ENCODE measurements at regions not wholly inside any gene's neighbourhood (a gene's known extent, or its start where the extent isn't known, plus 50 kb on each side); places are given as distances from the start of the nearest gene placed in this dataset.

GRCh38 chr6:105474234-105474633 lies 71.4 kb upstream of the PREP start:
- DNase-seq, result no peak
- Histone ChIP-seq H3K4me1 (replicated peaks; ENCODE audit: insufficient read depth) (peaks cover 11% of the 10 kb centered on the region), H3K9me2 (ENCODE audit: insufficient read depth) (no peaks in the 10 kb centered on the region), H4K20me1 (ENCODE audit: insufficient read depth) (no peaks in the 10 kb centered on the region), H2AFZ (no peak overlapping the region), H3K27ac (no peak overlapping the region), H3K4me2 (no peak overlapping the region), H3K4me3 (no peak overlapping the region), H3K9me3 (ENCODE audit: insufficient read depth, low read depth) (no peaks in the 10 kb centered on the region; the same call in 1 of the 2 replicates), H3K27me3 (ENCODE audit: insufficient read depth, low read depth) (no peaks in the 10 kb centered on the region), H3K36me3 (ENCODE audit: low read depth) (no peaks in the 10 kb centered on the region), H3F3A (ENCODE audit: insufficient read depth, low read depth) (no peaks in the 10 kb centered on the region), H3K79me2 (ENCODE audit: low read depth) (no peaks in the 10 kb centered on the region)
- intact Hi-C loops (cut with micrococcal nuclease; ENCODE audit: unreplicated experiment), result no loop called here
- ChIA-PET CTCF (no interaction called here), POLR2A (ENCODE audit: unreplicated experiment) (no interaction called here)
- BruUV-seq (replicated peaks), result no TSS peak
- TF ChIP-seq EZH2 (IDR thresholded peaks at IDR 0.05; ENCODE audit: low read depth), result no peak
- TF ChIP-seq, protein P1, sequence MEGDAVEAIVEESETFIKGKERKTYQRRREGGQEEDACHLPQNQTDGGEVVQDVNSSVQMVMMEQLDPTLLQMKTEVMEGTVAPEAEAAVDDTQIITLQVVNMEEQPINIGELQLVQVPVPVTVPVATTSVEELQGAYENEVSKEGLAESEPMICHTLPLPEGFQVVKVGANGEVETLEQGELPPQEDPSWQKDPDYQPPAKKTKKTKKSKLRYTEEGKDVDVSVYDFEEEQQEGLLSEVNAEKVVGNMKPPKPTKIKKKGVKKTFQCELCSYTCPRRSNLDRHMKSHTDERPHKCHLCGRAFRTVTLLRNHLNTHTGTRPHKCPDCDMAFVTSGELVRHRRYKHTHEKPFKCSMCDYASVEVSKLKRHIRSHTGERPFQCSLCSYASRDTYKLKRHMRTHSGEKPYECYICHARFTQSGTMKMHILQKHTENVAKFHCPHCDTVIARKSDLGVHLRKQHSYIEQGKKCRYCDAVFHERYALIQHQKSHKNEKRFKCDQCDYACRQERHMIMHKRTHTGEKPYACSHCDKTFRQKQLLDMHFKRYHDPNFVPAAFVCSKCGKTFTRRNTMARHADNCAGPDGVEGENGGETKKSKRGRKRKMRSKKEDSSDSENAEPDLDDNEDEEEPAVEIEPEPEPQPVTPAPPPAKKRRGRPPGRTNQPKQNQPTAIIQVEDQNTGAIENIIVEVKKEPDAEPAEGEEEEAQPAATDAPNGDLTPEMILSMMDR (conservative IDR thresholded peaks at IDR 0.05), result no peak

DNA sequence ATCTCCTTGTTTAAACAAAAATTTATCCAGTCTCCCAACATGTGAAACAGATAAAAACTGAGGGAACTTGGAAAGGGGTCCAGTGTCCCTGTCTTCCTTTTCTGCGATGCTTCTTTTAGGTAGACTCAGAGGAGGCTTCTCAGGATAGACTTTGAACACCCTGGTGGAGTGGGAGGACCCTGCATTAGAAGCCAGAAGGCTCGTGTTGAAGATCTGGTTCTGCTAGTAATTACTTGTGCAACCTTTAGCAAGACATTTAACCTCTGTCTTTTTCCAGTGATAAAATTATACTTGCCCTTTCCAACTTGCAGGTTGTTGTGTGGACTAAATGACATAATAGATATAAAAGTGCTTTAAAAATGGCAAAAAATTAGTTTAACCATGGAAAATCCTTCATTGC lies 67.1 kb upstream of the PREP start:
- no peaks in the 10 kb centered on the region for H3F3A ChIP-seq (ENCODE audit: insufficient read depth, low read depth)
- no TSS peak for BruUV-seq (replicated peaks)
- H3K36me3 ChIP-seq (ENCODE audit: low read depth), result no peaks in the 10 kb centered on the region
- CTCF ChIA-PET, result no interaction called here
- peak overlapping the region; percentile 21; the same call in 1 of the 2 replicates for H3K4me2 ChIP-seq
- H3K4me1 ChIP-seq (replicated peaks; ENCODE audit: insufficient read depth), result peaks cover 11% of the 10 kb centered on the region
- peak in 1 of 2 experiments; percentile 66 for DNase-seq
- H2AFZ ChIP-seq, result no peak overlapping the region
- intact Hi-C loops (cut with micrococcal nuclease; ENCODE audit: unreplicated experiment), result no loop called here
- peaks cover 10% of the 10 kb centered on the region for H3K9me3 ChIP-seq (ENCODE audit: insufficient read depth, low read depth)
- no peak overlapping the region for H3K4me3 ChIP-seq
- H3K9me2 ChIP-seq (ENCODE audit: insufficient read depth), result no peaks in the 10 kb centered on the region
- H3K79me2 ChIP-seq (ENCODE audit: low read depth), result no peaks in the 10 kb centered on the region
- H3K27ac ChIP-seq, result no peak overlapping the region
- POLR2A ChIA-PET (ENCODE audit: unreplicated experiment), result no interaction called here
- no peak for TF ChIP-seq EZH2 (IDR thresholded peaks at IDR 0.05; ENCODE audit: low read depth)
- TF ChIP-seq, protein P1 (conservative IDR thresholded peaks at IDR 0.05), result no peak
- H4K20me1 ChIP-seq (ENCODE audit: insufficient read depth), result no peaks in the 10 kb centered on the region
- H3K27me3 ChIP-seq (ENCODE audit: insufficient read depth, low read depth), result no peaks in the 10 kb centered on the region

GRCh38 chr6:105468850-105469249 lies 66.0 kb upstream of the PREP start:
- Histone ChIP-seq H3K9me3 (ENCODE audit: insufficient read depth, low read depth) (peaks cover 10% of the 10 kb centered on the region), H2AFZ (no peak overlapping the region), H3K27me3 (ENCODE audit: insufficient read depth, low read depth) (no peaks in the 10 kb centered on the region), H3K4me3 (no peak overlapping the region), H3K4me2 (no peak overlapping the region), H3K36me3 (ENCODE audit: low read depth) (no peaks in the 10 kb centered on the region), H3F3A (ENCODE audit: insufficient read depth, low read depth) (no peaks in the 10 kb centered on the region), H3K79me2 (ENCODE audit: low read depth) (no peaks in the 10 kb centered on the region), H3K27ac (no peak overlapping the region), H3K4me1 (replicated peaks; ENCODE audit: insufficient read depth) (peaks cover 11% of the 10 kb centered on the region), H3K9me2 (ENCODE audit: insufficient read depth) (no peaks in the 10 kb centered on the region), H4K20me1 (ENCODE audit: insufficient read depth) (no peaks in the 10 kb centered on the region)
- POLR2A ChIA-PET (ENCODE audit: unreplicated experiment), result no interaction called here
- DNase-seq, result no peak
- intact Hi-C loops (cut with micrococcal nuclease; ENCODE audit: unreplicated experiment), result no loop called here
- no peak for TF ChIP-seq EZH2 (IDR thresholded peaks at IDR 0.05; ENCODE audit: low read depth)
- TF ChIP-seq, protein P1 (conservative IDR thresholded peaks at IDR 0.05), result no peak
- CTCF ChIA-PET, result no interaction called here
- BruUV-seq (replicated peaks), result no TSS peak

Measured in PC-9 (cell line).